ENCODE measurements at regions not wholly inside any gene's neighbourhood (a gene's known extent, or its start where the extent isn't known, plus 50 kb on each side); places are given as distances from the start of the nearest gene placed in this dataset.

DNA sequence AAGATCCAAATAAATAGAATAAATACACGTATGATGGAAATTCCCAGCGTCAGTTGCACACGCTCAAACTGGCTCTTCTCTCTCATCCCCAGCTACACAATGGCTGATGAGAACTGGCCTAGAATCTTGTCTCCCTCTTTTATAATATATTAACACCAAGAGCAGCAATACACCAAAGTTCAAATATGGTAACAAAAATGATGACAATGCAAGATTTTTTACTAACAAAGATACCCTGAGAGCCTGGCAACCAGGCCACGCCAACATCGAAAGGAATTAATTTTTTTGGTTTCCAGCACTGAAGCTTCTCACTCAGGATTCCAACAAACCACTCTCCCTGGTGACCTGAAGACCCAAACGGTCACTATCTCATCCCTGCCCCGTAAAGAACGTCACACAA lies 302.7 kb upstream of the ID2 start:
- TF ChIP-seq SUZ12 (IDR thresholded peaks at IDR 0.05; ENCODE audit: extremely low read depth, insufficient read depth, insufficient read length) = no peak
- TF ChIP-seq ZNF274 (IDR thresholded peaks at IDR 0.05; ENCODE audit: low read depth, low read length) = no peak
- no peak for TF ChIP-seq YY1 (IDR thresholded peaks at IDR 0.05; ENCODE audit: insufficient read depth, insufficient read length)

Measured in NT2/D1 (cell line).